ENCODE measurements at regions not wholly inside any gene's neighbourhood (a gene's known extent, or its start where the extent isn't known, plus 50 kb on each side); places are given as distances from the start of the nearest gene placed in this dataset.

- Histone ChIP-seq H2AFZ (ENCODE audit: low read depth, low read length) (no peak overlapping the region), H3K4me1 (ENCODE audit: control insufficient read depth, extremely low read depth, insufficient read depth, low read length) (peaks cover 19% of the 10 kb centered on the region), H4K20me1 (replicated peaks; ENCODE audit: control insufficient read depth, extremely low read depth, insufficient read depth, low read length) (no peaks in the 10 kb centered on the region), H3K27ac (ENCODE audit: insufficient read depth, low read depth, low read length) (no peak overlapping the region), H3K9ac (replicated peaks; ENCODE audit: extremely low read depth, insufficient read depth, low read length) (no peak overlapping the region), H3K4me3 (replicated peaks in 1 of 3; ENCODE audit: insufficient read depth in 1 of 3, low read depth in 1 of 3, low read length in 3 of 3) (no peak overlapping the region), H3K36me3 (ENCODE audit: control insufficient read depth in 2 of 2, extremely low read depth in 1 of 2, insufficient read depth in 2 of 2, low read length in 2 of 2) (no peaks in the 10 kb centered on the region), H3K4me2 (ENCODE audit: insufficient read depth, low read length) (no peak overlapping the region), H3K79me2 (ENCODE audit: control insufficient read depth, insufficient read depth, low read length) (no peaks in the 10 kb centered on the region), H3K9me1 (replicated peaks; ENCODE audit: control insufficient read depth, extremely low read depth, insufficient read depth, low read length) (no peaks in the 10 kb centered on the region), H3K9me3 (replicated peaks; ENCODE audit: control insufficient read depth, insufficient read depth, low read length) (no peaks in the 10 kb centered on the region), H3K27me3 (ENCODE audit: control insufficient read depth in 2 of 2, insufficient read depth in 2 of 2, low read length in 2 of 2) (no peaks in the 10 kb centered on the region)
- FAIRE-seq (no peak), DNase-seq (ENCODE audit: low read depth, low spot score) (no peak)
- TF ChIP-seq EZH2 (IDR thresholded peaks at IDR 0.05; ENCODE audit: borderline replicate concordance, low read depth, low read length, severe bottlenecking), result no peak
- TF ChIP-seq GATA2 (IDR thresholded peaks at IDR 0.05; ENCODE audit: insufficient read depth, insufficient read length, low read depth, low read length), result no peak
- no peak for TF ChIP-seq POLR2A (IDR thresholded peaks at IDR 0.05; ENCODE audit: low read depth, low read length)
- TF ChIP-seq JUN (IDR thresholded peaks at IDR 0.05; ENCODE audit: borderline replicate concordance, insufficient read depth, insufficient read length, low read depth), result no peak
- TF ChIP-seq CTCF (IDR thresholded peaks at IDR 0.05; ENCODE audit: extremely low read depth in 1 of 2, insufficient read depth in 1 of 2, low read depth in 1 of 2, low read length in 2 of 2), result no peak
- TF ChIP-seq POLR2AphosphoS5 (IDR thresholded peaks at IDR 0.05; ENCODE audit: insufficient read depth, low read depth, low read length), result no peak
- TF ChIP-seq FOS (IDR thresholded peaks at IDR 0.05; ENCODE audit: borderline replicate concordance, insufficient read depth, low read length), result no peak
- no peak for TF ChIP-seq MAX (IDR thresholded peaks at IDR 0.05; ENCODE audit: insufficient read depth, insufficient read length)
- no peak for TF ChIP-seq MYC (IDR thresholded peaks at IDR 0.05; ENCODE audit: low read depth, low read length)
- POLR2A ChIA-PET, result no interaction called here
- intact Hi-C loops (cut with micrococcal nuclease) (loop anchor here (5.0 kb wide), 1 partner anchor 302 kb away; no protein-coding TSS in a partner anchor), dilution Hi-C loops (cut with MboI; ENCODE audit: extremely low pct_ligation_motif_present, low sequenced_read_pairs) (no loop called here)
- CTCF ChIA-PET, result no interaction called here
- BruUV-seq (replicated peaks), result no TSS peak
Measured at GRCh38 chr6:112799889-112800288, 452.8 kb downstream of the RFPL4B start.

All from endothelial cell of umbilical vein (primary cell).